ENCODE measurements at regions not wholly inside any gene's neighbourhood (a gene's known extent, or its start where the extent isn't known, plus 50 kb on each side); places are given as distances from the start of the nearest gene placed in this dataset.

DNA sequence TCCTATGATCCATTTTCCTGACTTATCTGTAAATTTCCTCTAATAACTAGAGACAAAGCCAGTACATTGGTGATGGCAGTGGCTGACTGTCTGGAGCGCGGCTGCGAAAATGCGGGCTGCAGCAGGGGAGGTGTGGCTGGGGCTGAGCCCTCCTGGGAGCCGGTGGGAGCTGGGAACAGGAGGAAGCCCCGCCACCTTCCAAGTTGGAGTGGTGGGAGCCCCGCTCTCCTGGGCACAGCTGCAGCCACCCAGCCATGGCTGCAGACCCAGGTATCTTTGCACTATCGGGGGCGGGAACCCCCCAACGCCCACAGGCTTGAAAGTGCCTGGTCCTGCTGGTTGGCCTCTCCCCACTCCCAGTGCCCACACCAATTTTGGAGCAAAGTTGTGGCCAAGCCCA is 633.0 kb upstream of the TMEFF2 start:
- no peak for TF ChIP-seq POLR2A (IDR thresholded peaks at IDR 0.05; ENCODE audit: low read depth, low read length)
- TF ChIP-seq POLR2AphosphoS5 (IDR thresholded peaks at IDR 0.05; ENCODE audit: low read depth, low read length), result no peak

All from GM12892 (cell line).